Hypothalamus (tissue), 51 donors: ENCODE measurements at regions not wholly inside any gene's neighbourhood (a gene's known extent, or its start where the extent isn't known, plus 50 kb on each side); places are given as distances from the start of the nearest gene placed in this dataset.

Source experiments
- DNase-seq, 51 donors: peaks; one replicate each; lab custom pipeline; 2025; lab: John Stamatoyannopoulos, UW

GRCh38 chr22:27628891-27629631 is 172.5 kb downstream of the MN1 start:
- DNase-seq, result no peak

- no peak for DNase-seq
Measured at GRCh38 chr22:27629908-27630673, 171.5 kb downstream of the MN1 start.

- no peak for DNase-seq
Measured at GRCh38 chr22:27630754-27631153, 170.8 kb downstream of the MN1 start.

- no peak for DNase-seq
Measured at GRCh38 chr22:27631641-27632040, 169.9 kb downstream of the MN1 start.

- DNase-seq, result no peak
Measured at GRCh38 chr22:27632451-27633295, 168.9 kb downstream of the MN1 start.

- no peak for DNase-seq
Measured at GRCh38 chr22:27633296-27633871, 168.2 kb downstream of the MN1 start.

- DNase-seq, result no peak
Measured at GRCh38 chr22:27634043-27634740, 167.4 kb downstream of the MN1 start.

GRCh38 chr22:27635435-27635834 is 166.1 kb downstream of the MN1 start:
- no peak for DNase-seq

GRCh38 chr22:27635852-27636251 is 165.7 kb downstream of the MN1 start:
- DNase-seq, result no peak

GRCh38 chr22:27636716-27637508 is 164.6 kb downstream of the MN1 start:
- DNase-seq, result no peak

- DNase-seq, result no peak
Measured at GRCh38 chr22:27637604-27638003, 164.0 kb downstream of the MN1 start.

GRCh38 chr22:27638329-27639233 is 163.0 kb downstream of the MN1 start:
- no peak for DNase-seq

- no peak for DNase-seq
Measured at GRCh38 chr22:27639248-27640086, 162.1 kb downstream of the MN1 start.

GRCh38 chr22:27641049-27641795 is 160.3 kb downstream of the MN1 start:
- DNase-seq, result peak in 2 of 51 donors; percentile 26 to 29

- peak in 50 of 51 donors; percentile 9 to 98 (median 83) for DNase-seq
Measured at GRCh38 chr22:27642104-27642800, 159.3 kb downstream of the MN1 start.

- DNase-seq, result no peak
Measured at GRCh38 chr22:27643907-27644306, 157.6 kb downstream of the MN1 start.
